NCI-H226 (cell line): ENCODE measurements at regions not wholly inside any gene's neighbourhood (a gene's known extent, or its start where the extent isn't known, plus 50 kb on each side); places are given as distances from the start of the nearest gene placed in this dataset.
A peak's percentile ranks its signal among the peaks of the same experiment; 100 is the strongest.

Source experiments
- DNase-seq: peaks from one replicate; pipeline ENCODE4 v3.0.0-alpha.2; 2015

DNA sequence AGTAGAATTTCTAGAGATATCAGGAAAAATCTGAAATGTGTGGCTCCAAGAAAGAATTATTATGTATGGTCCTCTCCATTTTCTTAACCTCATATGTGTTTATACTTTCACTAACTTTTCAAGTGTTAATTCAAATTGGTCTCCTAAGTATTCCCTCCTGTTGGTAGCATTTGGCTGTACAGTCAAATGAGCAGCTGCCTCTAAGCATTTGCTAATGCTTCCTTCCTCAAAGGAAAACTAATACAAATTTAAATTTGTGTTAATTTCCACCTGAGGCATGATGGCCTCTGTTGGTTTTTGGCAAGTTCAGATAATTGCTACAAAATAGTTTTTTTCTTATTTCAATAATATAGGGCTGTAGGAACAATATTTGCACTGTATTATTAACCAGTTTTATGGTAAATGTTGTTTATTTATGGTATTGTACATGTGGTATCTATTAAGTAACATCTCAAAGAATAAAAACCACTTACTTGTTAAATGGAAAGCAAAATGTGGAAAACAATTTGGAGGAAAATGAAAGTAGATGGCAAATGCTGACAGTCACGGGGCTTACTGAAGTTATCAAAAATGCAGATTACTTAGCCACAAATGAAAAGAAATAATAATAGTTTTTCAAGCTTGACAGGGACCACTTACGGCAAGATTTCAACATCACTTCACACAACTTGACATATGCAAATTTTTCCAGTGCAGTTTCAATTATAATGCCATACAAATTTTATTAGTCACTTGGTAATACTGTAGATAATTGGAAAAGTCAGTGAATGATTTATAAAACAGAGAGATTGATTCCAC is 299.3 kb upstream of the MEOX2 start:
- no peak for DNase-seq

DNA sequence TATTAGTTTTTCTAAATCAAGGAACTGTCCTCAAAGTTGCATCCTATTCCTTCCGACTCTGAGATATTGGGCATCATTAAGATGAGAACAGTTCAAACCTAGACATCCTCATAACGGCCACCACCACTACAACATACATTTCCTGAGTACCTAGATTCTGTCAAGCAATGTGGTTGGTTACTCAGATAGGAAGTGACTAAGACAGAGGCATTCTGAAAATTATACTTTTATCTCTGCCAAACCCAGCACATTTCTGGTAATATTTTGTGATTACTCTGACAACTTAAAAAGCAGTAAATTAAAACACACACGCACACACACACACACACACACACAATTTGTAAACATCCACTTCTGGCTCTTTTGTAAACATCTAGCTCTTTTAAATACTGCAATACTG is 291.2 kb upstream of the MEOX2 start:
- peak; percentile 92 for DNase-seq

DNA sequence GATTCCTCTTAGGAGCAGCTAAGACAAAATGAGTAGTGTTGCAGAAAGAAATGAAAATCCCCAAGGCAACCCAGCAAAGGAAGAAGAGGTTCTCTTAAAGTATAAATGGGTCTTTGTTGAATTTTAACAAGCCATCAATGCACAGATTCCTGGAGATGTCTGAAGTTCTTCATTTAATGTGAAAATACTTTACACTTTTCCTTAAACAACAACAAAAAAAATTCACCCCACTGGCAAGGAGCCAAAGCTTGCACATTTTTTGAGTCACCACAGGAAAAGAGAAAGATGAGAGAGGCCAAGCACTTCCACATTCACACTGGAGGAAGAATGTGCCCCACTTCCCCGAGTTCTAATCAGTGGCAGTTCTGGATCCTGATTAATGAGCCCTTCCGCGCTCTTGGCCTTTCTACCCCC is 286.4 kb upstream of the MEOX2 start:
- DNase-seq: peak; percentile 64

DNA sequence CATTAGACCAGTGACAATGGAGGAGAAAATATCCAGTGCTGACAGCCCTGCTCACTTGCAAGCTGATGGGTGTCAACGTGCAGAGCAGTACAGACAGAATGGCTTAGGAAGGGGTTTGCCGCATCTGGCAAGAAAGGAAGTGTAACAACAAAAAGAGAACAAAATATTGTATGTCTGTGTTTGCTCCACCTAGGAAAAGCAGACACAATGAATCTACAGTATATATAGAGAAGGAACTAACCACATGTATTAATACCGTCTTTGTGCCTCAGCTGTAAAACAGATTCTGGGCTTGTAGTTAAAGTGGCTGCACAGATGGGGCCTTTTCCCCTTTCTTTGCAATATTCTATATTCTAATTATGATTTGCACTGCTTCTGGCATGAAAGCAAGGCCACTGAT is 281.1 kb upstream of the MEOX2 start:
- DNase-seq: no peak

DNA sequence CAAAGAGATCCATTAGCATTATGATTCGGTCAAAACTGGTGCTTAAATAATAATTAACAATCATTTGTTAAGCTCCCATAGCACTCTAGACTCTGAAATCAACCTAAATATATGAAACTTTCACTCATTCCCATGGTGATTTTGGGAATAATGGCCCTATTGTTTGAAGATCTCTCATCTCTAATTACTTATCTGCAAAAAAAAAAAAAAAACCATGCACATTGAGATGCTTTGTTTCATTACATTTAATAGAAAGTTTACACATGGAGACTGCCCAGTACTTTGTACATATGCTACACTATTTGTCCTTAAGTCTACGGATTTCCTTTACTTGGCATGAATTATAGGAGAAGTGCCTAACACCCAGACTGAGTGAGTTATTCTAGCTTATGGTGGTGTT is 280.6 kb upstream of the MEOX2 start:
- no peak for DNase-seq

DNA sequence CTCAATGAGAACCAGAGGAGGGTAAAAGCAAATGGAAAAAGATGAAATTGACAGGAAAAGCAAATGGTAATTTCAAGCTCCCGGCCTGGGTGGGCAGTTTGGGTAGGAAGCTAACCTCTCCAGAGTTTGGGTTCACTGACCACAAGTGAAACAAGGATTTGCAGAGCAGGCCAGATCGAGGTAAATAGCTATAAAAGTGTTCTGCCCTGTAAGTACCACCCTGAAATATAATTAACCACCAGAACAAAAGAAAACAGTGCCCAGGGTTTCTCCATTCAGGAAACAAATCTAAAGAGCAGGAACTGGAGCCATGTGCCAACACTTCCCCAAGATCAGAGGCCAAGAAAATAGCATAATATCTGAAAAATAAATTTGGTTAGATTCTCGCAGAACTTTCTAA is 276.7 kb upstream of the MEOX2 start:
- no peak for DNase-seq

DNA sequence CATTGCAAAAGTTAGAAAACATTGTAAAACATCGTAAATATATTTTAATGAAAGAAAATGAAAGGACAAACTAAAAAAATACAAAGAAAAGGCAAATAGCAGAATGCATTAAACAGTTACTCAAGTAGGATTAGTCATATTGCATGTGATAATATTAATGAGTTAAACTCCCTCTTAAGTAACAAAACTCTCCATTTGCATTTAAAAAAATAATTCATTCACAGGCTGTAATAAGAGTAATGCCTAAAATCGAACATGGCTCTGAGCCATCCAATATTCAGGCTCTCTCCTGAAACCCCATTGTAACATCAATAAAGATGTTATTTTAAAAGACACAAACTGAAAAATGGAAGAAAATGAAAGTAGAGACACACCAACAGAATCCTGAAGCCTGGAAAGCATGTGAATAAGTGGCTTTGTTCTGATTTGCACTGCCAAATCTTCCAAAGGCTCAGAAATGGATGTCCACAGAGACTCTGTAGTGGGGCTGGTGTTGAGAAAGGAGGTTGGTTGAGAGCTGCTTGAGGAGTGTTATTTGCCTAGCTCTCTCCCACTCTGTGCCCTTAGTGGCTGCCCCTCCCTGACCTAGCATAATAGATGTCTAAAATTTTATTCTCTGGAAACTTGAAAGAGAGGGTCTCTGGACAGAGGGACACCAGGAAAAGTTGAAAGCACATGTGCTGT is 268.3 kb upstream of the MEOX2 start:
- DNase-seq: no peak

DNA sequence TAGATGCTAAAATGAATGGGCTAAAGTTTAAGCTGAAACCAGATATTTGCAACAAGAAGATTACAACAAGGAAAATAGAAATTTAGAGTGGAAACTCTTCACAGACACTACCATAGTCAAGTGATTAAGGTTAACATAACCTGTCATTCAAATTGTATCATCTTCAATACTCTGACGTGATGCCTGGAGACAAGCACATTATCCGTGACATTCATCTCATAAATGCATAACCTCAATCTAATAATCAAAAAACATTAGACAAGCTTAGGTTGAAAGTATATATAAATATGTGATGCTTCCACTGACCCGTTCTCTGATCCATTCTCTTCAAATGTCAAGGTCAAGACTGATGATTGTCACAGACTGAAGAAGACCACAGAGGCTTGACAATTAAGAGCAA is 263.8 kb upstream of the MEOX2 start:
- DNase-seq: no peak

DNA sequence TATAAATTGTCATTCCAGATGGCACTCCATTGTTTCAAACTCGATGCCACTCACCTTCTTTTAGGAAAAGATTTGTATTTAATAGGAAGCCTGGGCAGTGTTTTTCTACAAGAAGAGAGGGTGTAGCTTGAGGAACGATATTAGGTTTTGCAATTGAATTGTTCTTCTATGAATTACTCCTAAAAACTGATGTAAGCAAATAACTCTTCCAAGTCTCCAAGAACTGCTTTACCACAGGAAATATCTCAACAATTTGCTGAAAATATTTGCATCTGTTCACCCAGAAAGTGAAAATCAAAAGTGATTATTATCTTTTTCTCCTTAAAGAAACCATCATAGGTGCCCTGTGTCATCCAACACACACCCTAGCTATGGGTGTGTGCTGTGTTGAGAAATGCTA is 261.3 kb upstream of the MEOX2 start:
- DNase-seq: peak; percentile 20

DNA sequence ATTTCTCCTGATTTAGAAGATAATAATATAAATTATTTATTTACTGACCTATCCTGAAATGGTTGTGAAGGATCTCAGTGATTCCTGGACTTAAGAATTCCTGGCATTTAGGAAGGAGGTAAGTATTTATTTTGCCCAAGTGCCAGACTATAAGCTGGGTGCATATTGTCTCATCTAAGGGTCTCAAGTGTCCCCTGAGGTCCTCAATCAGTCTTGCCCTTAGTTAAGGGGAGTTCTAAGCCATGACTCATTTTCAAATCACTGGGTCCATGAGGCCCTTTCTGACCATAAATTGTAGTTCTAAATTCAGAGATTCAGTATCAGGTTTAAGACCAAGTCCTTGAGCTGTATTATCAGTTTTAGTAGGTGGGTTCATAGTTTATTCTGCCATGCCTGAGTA is 251.6 kb upstream of the MEOX2 start:
- peak; percentile 63 for DNase-seq

DNA sequence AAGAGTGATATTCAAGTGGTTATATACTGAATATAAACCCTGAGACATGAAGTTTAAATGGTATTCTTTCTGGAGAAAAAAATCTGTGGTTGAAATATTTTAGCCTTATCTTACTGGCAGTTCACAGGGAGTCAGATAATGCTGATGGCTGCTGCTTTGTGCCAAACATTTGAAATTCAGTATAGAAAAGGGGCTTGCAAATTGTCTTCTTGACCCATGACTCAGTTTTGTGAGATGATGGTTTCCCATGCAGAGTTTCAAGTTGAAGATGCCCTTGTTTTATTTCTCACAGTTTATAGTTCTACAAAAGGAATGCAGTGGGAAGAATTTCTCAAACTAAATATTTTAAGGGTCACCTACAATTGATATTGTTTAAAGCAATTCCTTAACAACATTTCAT is 251.1 kb upstream of the MEOX2 start:
- DNase-seq: peak; percentile 76

DNA sequence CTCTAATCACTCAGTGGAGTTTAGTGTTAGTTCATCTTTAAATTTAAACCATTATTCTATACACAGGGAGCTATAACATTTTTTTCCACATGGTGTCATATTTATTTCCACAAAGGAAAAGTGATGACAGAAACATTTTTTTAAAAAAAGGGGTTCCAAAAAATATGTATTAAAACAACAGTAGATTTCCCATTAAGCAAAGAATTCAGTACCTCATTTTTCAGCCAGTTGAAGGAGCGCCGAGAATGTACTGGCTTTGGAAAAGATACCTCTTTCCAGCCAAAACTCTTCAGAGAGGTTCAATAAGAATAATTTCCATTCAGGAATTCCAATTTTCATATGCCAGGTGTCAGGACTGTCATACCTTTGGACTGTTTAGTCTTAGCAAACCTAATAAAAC is 250.5 kb upstream of the MEOX2 start:
- no peak for DNase-seq

DNA sequence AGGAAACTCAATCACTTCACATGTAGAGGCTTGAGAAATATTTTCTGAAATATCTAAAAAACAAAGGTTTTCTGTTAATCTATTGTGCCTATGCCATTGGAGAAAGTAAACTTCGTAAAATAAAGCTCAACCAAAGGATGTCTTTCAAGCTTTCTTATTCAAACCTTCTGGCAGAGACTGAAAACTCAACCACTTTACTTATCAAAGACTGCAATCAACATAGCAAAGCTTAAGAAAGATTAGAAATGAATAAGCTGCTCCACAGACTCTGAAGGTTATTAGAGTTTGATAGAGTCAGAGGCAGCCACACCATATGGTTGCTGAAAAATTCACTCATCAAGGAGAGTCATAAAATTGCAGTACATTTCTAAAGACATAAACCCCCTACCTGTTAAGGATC is 245.8 kb upstream of the MEOX2 start:
- DNase-seq: no peak

DNA sequence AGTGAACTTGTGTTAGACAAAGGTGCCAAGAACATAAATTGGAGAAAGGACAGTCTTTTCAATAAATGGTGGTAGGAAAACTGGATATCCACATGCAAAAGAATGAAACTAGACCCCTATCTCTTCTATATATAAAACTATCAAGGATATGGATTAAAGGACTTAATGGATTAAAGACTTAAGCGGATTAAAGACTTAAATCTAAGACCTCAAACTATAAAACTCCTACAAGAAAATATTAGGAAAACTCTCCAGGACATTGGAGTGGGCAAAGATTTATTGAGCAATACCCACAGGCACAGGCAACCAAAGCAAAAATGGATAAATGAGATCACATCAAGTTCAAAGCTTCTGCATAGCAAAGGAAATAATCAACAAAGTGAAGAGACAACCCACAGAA is 242.9 kb upstream of the MEOX2 start:
- DNase-seq: no peak

DNA sequence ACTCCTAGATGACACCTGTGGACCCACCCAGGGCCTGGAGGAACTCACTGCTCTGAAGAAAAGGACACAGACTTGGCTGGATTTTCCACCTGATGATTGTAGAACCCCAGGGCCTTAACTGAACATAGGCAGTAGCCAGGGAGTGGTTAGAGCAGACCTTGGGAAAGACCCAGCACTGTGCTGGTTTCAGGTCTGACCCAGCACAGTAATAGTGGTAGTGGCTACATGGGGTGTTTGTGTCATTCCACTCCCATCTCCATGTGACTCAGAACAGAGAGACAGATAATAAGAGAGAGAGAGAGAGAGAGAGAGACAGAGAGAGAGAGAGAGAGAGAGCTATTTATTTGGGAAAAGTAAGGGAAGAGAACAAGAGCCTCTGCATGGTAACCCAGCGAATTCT is 239.1 kb upstream of the MEOX2 start:
- no peak for DNase-seq

DNA sequence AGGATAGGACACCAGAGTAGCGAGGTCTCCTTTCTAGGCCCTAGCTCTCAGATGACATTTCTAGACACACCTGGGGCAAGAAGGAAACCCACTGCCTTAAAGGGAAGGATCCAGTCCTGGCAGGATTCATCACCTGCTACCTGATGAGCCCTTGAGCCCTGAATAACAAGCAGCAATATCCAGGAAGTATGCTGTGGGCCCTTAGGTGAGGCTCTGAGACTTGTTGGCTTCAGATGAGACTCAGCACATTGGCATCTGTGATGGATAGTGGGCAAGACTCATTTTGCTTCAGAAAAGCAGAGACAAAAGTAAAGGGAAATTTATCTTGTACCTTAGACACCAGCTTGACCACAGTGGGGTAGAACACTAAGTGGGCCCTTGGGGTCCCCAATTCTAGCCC is 238.4 kb upstream of the MEOX2 start:
- DNase-seq: peak; percentile 33

DNA sequence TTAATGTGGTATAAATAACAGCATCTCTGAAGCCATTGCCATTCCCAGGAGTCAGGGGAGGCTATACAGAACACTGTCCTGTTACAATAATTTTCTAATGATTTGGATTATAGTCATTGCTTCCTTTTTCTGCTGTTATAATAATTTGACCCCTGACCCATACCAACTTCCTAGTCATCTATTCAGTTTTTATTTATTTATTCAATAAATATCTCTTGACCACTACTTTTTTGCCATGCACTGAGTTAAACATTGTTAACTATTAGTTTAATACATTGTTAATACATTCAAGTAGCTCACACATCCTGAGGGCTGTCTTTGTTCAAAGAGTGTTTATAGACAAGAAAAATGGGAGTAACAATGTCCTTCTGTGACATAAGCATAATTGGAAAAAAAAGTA is 235.5 kb upstream of the MEOX2 start:
- no peak for DNase-seq

DNA sequence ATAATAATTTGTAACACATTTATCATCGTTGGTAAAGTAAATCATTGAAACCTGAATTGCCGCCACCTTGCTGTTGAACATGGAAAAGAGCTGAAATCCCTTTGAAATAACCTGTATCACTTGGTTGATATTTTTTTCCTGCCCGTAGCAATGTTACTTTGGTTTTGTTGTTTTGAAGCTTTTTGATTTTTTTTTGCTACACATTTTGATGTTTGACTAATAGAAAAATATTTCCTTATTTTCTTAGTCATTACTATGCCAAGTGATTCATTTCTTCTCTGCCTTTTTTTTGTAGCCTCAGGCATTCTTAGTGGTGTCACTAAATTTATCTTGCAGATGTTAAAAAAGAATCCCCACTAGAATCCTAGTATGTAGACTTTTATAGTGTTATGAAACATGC is 235.1 kb upstream of the MEOX2 start:
- peak; percentile 78 for DNase-seq

DNA sequence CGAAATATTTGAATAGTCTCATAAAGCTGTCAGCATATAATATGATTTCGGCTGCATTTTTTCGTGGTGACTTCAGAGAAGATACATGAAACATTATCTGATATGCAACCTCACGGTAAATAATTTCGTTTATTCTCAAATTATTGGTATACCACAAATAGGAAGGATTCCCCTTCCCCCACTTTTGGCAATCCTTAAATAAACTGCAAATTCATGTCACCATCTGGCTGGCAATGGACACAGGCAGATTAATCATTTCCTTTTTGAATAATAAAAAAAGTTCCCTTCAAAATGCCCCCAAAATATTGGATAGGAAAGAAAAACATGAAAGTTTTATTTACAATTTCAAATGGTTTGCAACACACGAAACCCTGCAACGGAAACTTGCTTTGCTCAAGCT is 234.5 kb upstream of the MEOX2 start:
- no peak for DNase-seq

DNA sequence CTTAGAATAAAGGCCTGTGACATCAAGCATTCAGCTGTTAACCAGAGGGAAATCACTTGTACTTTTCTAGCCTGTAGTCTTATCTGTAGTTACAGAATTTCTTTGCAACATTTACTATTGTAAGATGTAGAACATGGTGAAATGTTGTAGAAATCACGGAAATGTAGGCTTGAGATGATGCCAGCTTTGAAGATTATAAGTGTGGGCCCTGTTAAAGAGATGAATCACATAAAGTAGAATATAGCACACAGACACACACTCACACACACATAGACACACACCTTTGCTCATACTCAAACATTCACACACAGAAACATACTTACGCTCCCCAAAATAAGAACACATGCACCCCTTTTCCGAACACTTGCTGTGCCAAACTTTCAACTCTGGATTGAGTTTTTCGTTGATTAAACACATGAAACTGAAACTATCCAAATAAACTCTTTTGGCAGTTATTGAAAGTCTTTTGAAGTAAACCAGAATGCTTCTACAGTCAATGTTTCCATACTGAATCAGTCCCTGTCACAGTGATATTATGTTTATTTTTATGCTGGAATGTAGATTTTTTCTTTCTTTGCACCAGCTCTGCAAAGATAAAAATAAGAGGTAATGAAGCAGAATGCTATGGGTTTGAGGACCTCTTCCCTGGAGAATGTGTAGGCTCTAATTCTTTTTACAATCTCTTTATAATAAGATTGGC is 230.3 kb upstream of the MEOX2 start:
- DNase-seq: peak; percentile 14

DNA sequence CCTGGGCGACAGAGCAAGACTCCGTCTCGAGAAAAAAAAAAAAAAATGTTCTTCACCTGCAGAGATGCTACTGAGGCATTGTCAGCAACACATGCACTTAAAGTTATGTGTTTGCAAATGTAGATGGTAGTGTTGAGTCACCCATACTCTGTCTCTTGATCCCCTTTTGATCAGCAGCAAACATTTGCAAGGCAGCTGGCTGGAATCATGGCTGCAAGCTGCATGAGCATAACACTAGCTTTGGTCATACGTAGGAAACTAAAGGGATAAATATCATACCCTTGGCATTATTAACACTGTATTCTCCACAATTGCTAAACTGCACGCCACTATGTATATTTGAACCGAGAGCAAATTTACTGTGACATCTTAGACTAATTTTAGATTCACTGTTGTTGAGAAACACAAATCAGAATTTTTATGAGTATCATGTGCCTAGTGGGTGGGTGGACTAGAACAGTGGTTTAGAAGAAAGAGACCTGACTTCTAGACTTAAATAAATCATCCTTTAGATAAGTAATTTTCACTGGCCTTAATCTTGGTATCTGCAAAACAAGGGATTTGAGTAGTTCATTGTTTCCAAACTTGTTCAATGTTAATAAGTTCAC is 229.3 kb upstream of the MEOX2 start:
- no peak for DNase-seq

DNA sequence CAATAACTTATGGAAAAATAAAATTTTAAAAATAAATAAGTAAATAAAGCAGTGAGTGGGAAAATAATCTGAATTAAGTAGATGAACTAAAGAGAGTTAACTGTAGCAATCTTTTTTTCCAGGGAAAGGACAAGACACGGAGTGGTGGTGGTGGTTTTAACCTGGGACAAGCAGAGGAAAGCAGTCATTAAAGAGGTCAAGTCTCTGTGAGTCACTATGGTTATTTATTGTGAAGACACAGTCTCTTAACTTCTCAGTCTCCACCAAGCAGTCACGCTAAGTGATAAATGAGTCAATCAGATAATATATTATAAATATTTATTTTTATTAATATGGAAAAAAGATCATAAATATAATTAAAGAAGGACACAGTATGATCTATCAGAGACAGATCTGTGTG is 228.1 kb upstream of the MEOX2 start:
- DNase-seq: no peak

DNA sequence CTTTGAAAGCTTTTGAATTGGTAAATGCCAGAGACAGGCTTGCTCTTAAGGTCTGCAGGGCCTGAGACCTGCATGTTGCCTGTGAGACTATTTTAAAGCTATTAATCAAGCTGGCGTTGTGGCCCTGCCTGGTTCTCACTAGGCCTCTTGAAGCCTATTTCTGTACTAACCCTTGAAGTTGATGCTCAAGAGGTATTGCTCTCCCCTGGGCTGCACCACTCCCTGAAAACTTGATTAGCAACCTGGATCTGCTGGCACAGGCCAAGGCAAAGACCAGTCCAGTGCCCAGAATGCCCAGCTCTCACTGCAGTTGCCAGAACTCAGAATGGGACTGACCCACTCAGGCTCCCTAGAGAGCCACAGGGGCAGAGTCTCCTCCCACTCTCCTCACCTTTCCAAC is 220.0 kb upstream of the MEOX2 start:
- no peak for DNase-seq
